ENCODE measurements at regions not wholly inside any gene's neighbourhood (a gene's known extent, or its start where the extent isn't known, plus 50 kb on each side); places are given as distances from the start of the nearest gene placed in this dataset.

- no peaks in the 10 kb centered on the region for H3K4me1 Mint-ChIP-seq
- H3K4me3 Mint-ChIP-seq: no peak overlapping the region
- peaks cover 0 to 2% (median 0%) of the 10 kb centered on the region in 9 donors for H3K9me3 Mint-ChIP-seq
- DNase-seq: no peak
- no peak overlapping the region for H3K27ac Mint-ChIP-seq
- H3K36me3 Mint-ChIP-seq: no peaks in the 10 kb centered on the region
- POLR2A ChIA-PET: no interaction called here
- ATAC-seq: no peak
- peaks cover 0 to 4% (median 2%) of the 10 kb centered on the region in 5 donors for H3K27me3 Mint-ChIP-seq
These were observed 160.1 kb downstream of the SCP2D1 start for GRCh38 chr20:18973529-18974173.

GRCh38 chr20:18974660-18975059, 161.1 kb downstream of the SCP2D1 start:
- Mint-ChIP-seq H3K9me3 (peaks cover 0 to 2% (median 0%) of the 10 kb centered on the region in 9 donors), H3K4me1 (no peaks in the 10 kb centered on the region), H3K4me3 (no peak overlapping the region), H3K36me3 (no peaks in the 10 kb centered on the region), H3K27ac (no peak overlapping the region), H3K27me3 (peaks cover 0 to 8% (median 2%) of the 10 kb centered on the region in 5 donors)
- DNase-seq (no peak), ATAC-seq (no peak)
- POLR2A ChIA-PET: no interaction called here

GRCh38 chr20:18977441-18977840, 163.9 kb downstream of the SCP2D1 start:
- no peak for ATAC-seq
- H3K4me1 Mint-ChIP-seq: no peaks in the 10 kb centered on the region
- H3K36me3 Mint-ChIP-seq: no peaks in the 10 kb centered on the region
- no peaks in the 10 kb centered on the region for H3K9me3 Mint-ChIP-seq
- H3K27me3 Mint-ChIP-seq: peaks cover 2 to 14% (median 3%) of the 10 kb centered on the region in 5 donors
- no peak overlapping the region for H3K27ac Mint-ChIP-seq
- no peak for DNase-seq
- H3K4me3 Mint-ChIP-seq: no peak overlapping the region
- POLR2A ChIA-PET: no interaction called here

- H3K9me3 Mint-ChIP-seq: no peaks in the 10 kb centered on the region
- POLR2A ChIA-PET: no interaction called here
- no peaks in the 10 kb centered on the region for H3K36me3 Mint-ChIP-seq
- peaks cover 2 to 15% (median 4%) of the 10 kb centered on the region in 5 donors for H3K27me3 Mint-ChIP-seq
- H3K4me1 Mint-ChIP-seq: no peaks in the 10 kb centered on the region
- DNase-seq: no peak
- H3K27ac Mint-ChIP-seq: no peak overlapping the region
- no peak overlapping the region for H3K4me3 Mint-ChIP-seq
- ATAC-seq: no peak
These were observed 164.7 kb downstream of the SCP2D1 start for GRCh38 chr20:18978311-18978710.

- H3K27ac Mint-ChIP-seq: no peak overlapping the region
- POLR2A ChIA-PET: no interaction called here
- peaks cover 2 to 15% (median 7%) of the 10 kb centered on the region in 5 donors for H3K27me3 Mint-ChIP-seq
- no peaks in the 10 kb centered on the region for H3K9me3 Mint-ChIP-seq
- ATAC-seq: no peak
- H3K4me1 Mint-ChIP-seq: no peaks in the 10 kb centered on the region
- no peak overlapping the region for H3K4me3 Mint-ChIP-seq
- no peak for DNase-seq
- no peaks in the 10 kb centered on the region for H3K36me3 Mint-ChIP-seq
These were observed 165.5 kb downstream of the SCP2D1 start for GRCh38 chr20:18979132-18979531.

- ATAC-seq (no peak), DNase-seq (no peak)
- H3K27ac Mint-ChIP-seq: no peak overlapping the region
- H3K4me3 Mint-ChIP-seq: no peak overlapping the region
- H3K36me3 Mint-ChIP-seq: no peaks in the 10 kb centered on the region
- peaks cover 0 to 16% (median 7%) of the 10 kb centered on the region in 5 donors for H3K27me3 Mint-ChIP-seq
- no peaks in the 10 kb centered on the region for H3K9me3 Mint-ChIP-seq
- POLR2A ChIA-PET: no interaction called here
- no peaks in the 10 kb centered on the region for H3K4me1 Mint-ChIP-seq
These were observed 168.5 kb downstream of the SCP2D1 start for GRCh38 chr20:18981962-18982539.

GRCh38 chr20:18983796-18984195, 170.2 kb downstream of the SCP2D1 start:
- peaks cover 0 to 2% (median 0%) of the 10 kb centered on the region in 4 donors for H3K4me1 Mint-ChIP-seq
- peaks cover 0 to 16% (median 7%) of the 10 kb centered on the region in 5 donors for H3K27me3 Mint-ChIP-seq
- no peak overlapping the region for H3K27ac Mint-ChIP-seq
- POLR2A ChIA-PET: no interaction called here
- no peak overlapping the region for H3K4me3 Mint-ChIP-seq
- ATAC-seq (no peak), DNase-seq (no peak)
- H3K9me3 Mint-ChIP-seq: no peaks in the 10 kb centered on the region
- no peaks in the 10 kb centered on the region for H3K36me3 Mint-ChIP-seq

- ATAC-seq (no peak), DNase-seq (no peak)
- POLR2A ChIA-PET: no interaction called here
- peaks cover 0 to 2% (median 0%) of the 10 kb centered on the region in 4 donors for H3K4me1 Mint-ChIP-seq
- H3K36me3 Mint-ChIP-seq: no peaks in the 10 kb centered on the region
- H3K9me3 Mint-ChIP-seq: no peaks in the 10 kb centered on the region
- H3K27ac Mint-ChIP-seq: no peak overlapping the region
- H3K4me3 Mint-ChIP-seq: no peak overlapping the region
- peaks cover 0 to 16% (median 7%) of the 10 kb centered on the region in 5 donors for H3K27me3 Mint-ChIP-seq
These were observed 170.9 kb downstream of the SCP2D1 start for GRCh38 chr20:18984238-18985200.

- Mint-ChIP-seq H3K27ac (no peak overlapping the region), H3K27me3 (peaks cover 0 to 16% (median 7%) of the 10 kb centered on the region in 5 donors), H3K9me3 (no peaks in the 10 kb centered on the region), H3K4me1 (peaks cover 0 to 2% (median 0%) of the 10 kb centered on the region in 4 donors), H3K36me3 (no peaks in the 10 kb centered on the region), H3K4me3 (no peak overlapping the region)
- ATAC-seq: no peak
- DNase-seq: no peak
- POLR2A ChIA-PET: no interaction called here
These were observed 172.0 kb downstream of the SCP2D1 start for GRCh38 chr20:18985551-18985950.

- POLR2A ChIA-PET: interaction anchor here (0.6 kb wide), 1 partner anchor 455 kb away, joined by 4 read pairs; no protein-coding TSS in a partner anchor
- Mint-ChIP-seq H3K9me3 (no peaks in the 10 kb centered on the region), H3K4me3 (no peak overlapping the region)
These were observed 172.7 kb downstream of the SCP2D1 start for GRCh38 chr20:18986146-18986830.

GRCh38 chr20:18986895-18987580, 173.5 kb downstream of the SCP2D1 start:
- no peaks in the 10 kb centered on the region for H3K36me3 Mint-ChIP-seq
- ATAC-seq: no peak
- H3K27ac Mint-ChIP-seq: no peak overlapping the region
- no peak for DNase-seq
- H3K4me1 Mint-ChIP-seq: peaks cover 0 to 4% (median 0%) of the 10 kb centered on the region in 4 donors
- H3K27me3 Mint-ChIP-seq: peaks cover 0 to 23% (median 0%) of the 10 kb centered on the region in 5 donors
- H3K9me3 Mint-ChIP-seq: no peaks in the 10 kb centered on the region
- POLR2A ChIA-PET: no interaction called here
- no peak overlapping the region for H3K4me3 Mint-ChIP-seq

More at GRCh38 chr20:18986146-18986830, 172.7 kb downstream of the SCP2D1 start:
- Mint-ChIP-seq H3K27me3 (peaks cover 0 to 19% (median 2%) of the 10 kb centered on the region in 5 donors), H3K27ac (no peak overlapping the region), H3K4me1 (peaks cover 0 to 4% (median 0%) of the 10 kb centered on the region in 4 donors), H3K36me3 (no peaks in the 10 kb centered on the region)
- DNase-seq: no peak
- no peak for ATAC-seq

GRCh38 chr20:18987781-18988360, 174.3 kb downstream of the SCP2D1 start:
- Mint-ChIP-seq H3K4me3 (no peak overlapping the region), H3K36me3 (no peaks in the 10 kb centered on the region), H3K9me3 (peaks cover 0 to 5% (median 2%) of the 10 kb centered on the region in 9 donors), H3K27me3 (peaks cover 0 to 19% (median 0%) of the 10 kb centered on the region in 5 donors), H3K27ac (no peak overlapping the region), H3K4me1 (peaks cover 0 to 4% (median 0%) of the 10 kb centered on the region in 4 donors)
- no peak for ATAC-seq
- POLR2A ChIA-PET: no interaction called here
- no peak for DNase-seq
